ENCODE measurements at regions not wholly inside any gene's neighbourhood (a gene's known extent, or its start where the extent isn't known, plus 50 kb on each side); places are given as distances from the start of the nearest gene placed in this dataset.

DNA sequence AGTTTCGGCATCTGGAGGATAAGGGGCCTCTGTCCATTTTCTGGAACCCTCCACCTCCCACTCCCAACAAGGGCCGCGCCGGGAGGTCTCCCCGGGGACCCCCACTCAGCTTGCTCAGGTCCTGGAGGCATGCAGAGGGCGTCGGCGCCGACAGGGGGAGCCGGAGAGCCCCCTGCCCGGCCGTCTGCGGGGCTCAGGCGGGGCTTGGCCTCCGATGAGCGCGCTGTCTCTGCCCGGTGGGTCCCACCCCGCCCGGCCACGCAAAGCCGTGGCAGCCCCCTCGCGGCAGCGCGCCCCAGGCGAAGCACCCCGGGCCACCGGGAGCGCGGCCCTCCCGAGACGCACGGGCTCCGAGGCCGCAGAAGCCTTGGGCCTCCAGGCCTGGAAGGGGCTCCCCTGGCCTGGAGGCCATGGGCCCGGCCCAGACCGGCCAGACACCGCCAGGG, 149.7 kb upstream of the ZNF536 start:
- Histone ChIP-seq H3K4me1 (ENCODE audit: low read length) (no peaks in the 10 kb centered on the region), H2AFZ (ENCODE audit: low read depth, low read length) (no peak overlapping the region), H3K9ac (ENCODE audit: low read length) (no peak overlapping the region), H3K4me2 (ENCODE audit: low read length) (no peak overlapping the region), H3K27ac (ENCODE audit: low read length) (no peak overlapping the region), H3K4me3 (ENCODE audit: low read length) (no peak overlapping the region), H4K20me1 (ENCODE audit: insufficient read depth, low read length) (no peaks in the 10 kb centered on the region), H3K9me3 (ENCODE audit: insufficient read depth, low read length) (no peaks in the 10 kb centered on the region), H3K36me3 (replicated peaks; ENCODE audit: low read depth, low read length) (no peaks in the 10 kb centered on the region), H3K79me2 (ENCODE audit: low read length) (no peaks in the 10 kb centered on the region), H3K27me3 (ENCODE audit: low read depth, low read length) (peaks cover 7% of the 10 kb centered on the region; the same call in 1 of the 2 replicates)
- no peak for TF ChIP-seq EZH2phosphoT487 (IDR thresholded peaks at IDR 0.05; ENCODE audit: low read depth)
- TF ChIP-seq, protein P1, sequence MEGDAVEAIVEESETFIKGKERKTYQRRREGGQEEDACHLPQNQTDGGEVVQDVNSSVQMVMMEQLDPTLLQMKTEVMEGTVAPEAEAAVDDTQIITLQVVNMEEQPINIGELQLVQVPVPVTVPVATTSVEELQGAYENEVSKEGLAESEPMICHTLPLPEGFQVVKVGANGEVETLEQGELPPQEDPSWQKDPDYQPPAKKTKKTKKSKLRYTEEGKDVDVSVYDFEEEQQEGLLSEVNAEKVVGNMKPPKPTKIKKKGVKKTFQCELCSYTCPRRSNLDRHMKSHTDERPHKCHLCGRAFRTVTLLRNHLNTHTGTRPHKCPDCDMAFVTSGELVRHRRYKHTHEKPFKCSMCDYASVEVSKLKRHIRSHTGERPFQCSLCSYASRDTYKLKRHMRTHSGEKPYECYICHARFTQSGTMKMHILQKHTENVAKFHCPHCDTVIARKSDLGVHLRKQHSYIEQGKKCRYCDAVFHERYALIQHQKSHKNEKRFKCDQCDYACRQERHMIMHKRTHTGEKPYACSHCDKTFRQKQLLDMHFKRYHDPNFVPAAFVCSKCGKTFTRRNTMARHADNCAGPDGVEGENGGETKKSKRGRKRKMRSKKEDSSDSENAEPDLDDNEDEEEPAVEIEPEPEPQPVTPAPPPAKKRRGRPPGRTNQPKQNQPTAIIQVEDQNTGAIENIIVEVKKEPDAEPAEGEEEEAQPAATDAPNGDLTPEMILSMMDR (IDR thresholded peaks at IDR 0.05; ENCODE audit: low read depth, low read length): no peak

- Histone ChIP-seq H3K4me1 (ENCODE audit: low read length) (no peaks in the 10 kb centered on the region), H3K9me3 (ENCODE audit: insufficient read depth, low read length) (no peaks in the 10 kb centered on the region), H3K27ac (ENCODE audit: low read length) (no peak overlapping the region), H4K20me1 (ENCODE audit: insufficient read depth, low read length) (no peaks in the 10 kb centered on the region), H3K4me3 (ENCODE audit: low read length) (no peak overlapping the region), H3K79me2 (ENCODE audit: low read length) (no peaks in the 10 kb centered on the region), H2AFZ (ENCODE audit: low read depth, low read length) (no peak overlapping the region), H3K9ac (ENCODE audit: low read length) (no peak overlapping the region), H3K4me2 (ENCODE audit: low read length) (no peak overlapping the region), H3K27me3 (ENCODE audit: low read depth, low read length) (peaks cover 3% of the 10 kb centered on the region; the same call in 1 of the 2 replicates), H3K36me3 (replicated peaks; ENCODE audit: low read depth, low read length) (no peaks in the 10 kb centered on the region)
- TF ChIP-seq EZH2phosphoT487 (IDR thresholded peaks at IDR 0.05; ENCODE audit: low read depth): no peak
- TF ChIP-seq, protein P1 (IDR thresholded peaks at IDR 0.05; ENCODE audit: low read depth, low read length): no peak
Observed at GRCh38 chr19:30222992-30223865, 149.0 kb upstream of the ZNF536 start.

- Histone ChIP-seq H3K9me3 (ENCODE audit: insufficient read depth, low read length) (no peaks in the 10 kb centered on the region), H3K36me3 (replicated peaks; ENCODE audit: low read depth, low read length) (no peaks in the 10 kb centered on the region), H2AFZ (ENCODE audit: low read depth, low read length) (no peak overlapping the region), H3K4me3 (ENCODE audit: low read length) (no peak overlapping the region), H3K27ac (ENCODE audit: low read length) (no peak overlapping the region), H3K79me2 (ENCODE audit: low read length) (no peaks in the 10 kb centered on the region), H4K20me1 (ENCODE audit: insufficient read depth, low read length) (no peaks in the 10 kb centered on the region), H3K9ac (ENCODE audit: low read length) (no peak overlapping the region), H3K4me2 (ENCODE audit: low read length) (no peak overlapping the region), H3K27me3 (ENCODE audit: low read depth, low read length) (peaks cover 3% of the 10 kb centered on the region; the same call in 1 of the 2 replicates), H3K4me1 (ENCODE audit: low read length) (no peaks in the 10 kb centered on the region)
- TF ChIP-seq, protein P1 (IDR thresholded peaks at IDR 0.05; ENCODE audit: low read depth, low read length): no peak
- no peak for TF ChIP-seq EZH2phosphoT487 (IDR thresholded peaks at IDR 0.05; ENCODE audit: low read depth)
Observed at GRCh38 chr19:30223866-30224688, 148.1 kb upstream of the ZNF536 start.

Measured in OCI-LY3 (cell line).